HEK293 (cell line): ENCODE measurements at regions not wholly inside any gene's neighbourhood (a gene's known extent, or its start where the extent isn't known, plus 50 kb on each side); places are given as distances from the start of the nearest gene placed in this dataset.

Experiments
- CTCF ChIA-PET: fragments of 350-600 bp; formaldehyde crosslinking; extraction: SDS; loops from one replicate; lab custom pipeline; 2021; ENCODE audit warnings: antibody characterized with exemption; lab: Yijun Ruan, JAX
- POLR2A ChIA-PET: fragments of 300-600 bp; formaldehyde crosslinking; extraction: SDS; loops from one replicate; lab custom pipeline; 2020; ENCODE audit warnings: antibody characterized with exemption, inconsistent platforms; lab: Yijun Ruan, JAX
- H3K27ac ChIP-seq: fragments of 200-500 bp; sonication (Bioruptor generic); 2 replicates; pipeline ENCODE4 v1.5.1; 2014; ENCODE audit warnings: low read depth, low read length, control low read depth, inconsistent platforms; ENCODE audit errors: extremely low read depth
- H3K36me3 ChIP-seq, 2 experiments: fragments of 200-500 bp in 1 of 2; sonication (Bioruptor generic) in 1 of 2; 1 replicate in 1 of 2; 2 replicates in 1 of 2; pipeline ENCODE4 v1.5.1; 2014 to 2017; ENCODE audit warnings: inconsistent platforms in 2 of 2, low read length in 2 of 2; ENCODE audit not compliant: control insufficient read depth in 2 of 2, insufficient read depth in 1 of 2
- H3K4me1 ChIP-seq: fragments of 200-500 bp; sonication (Bioruptor generic); 2 replicates; pipeline ENCODE4 v1.5.1; 2014; ENCODE audit warnings: mild to moderate bottlenecking, low read length, inconsistent platforms; ENCODE audit not compliant: control insufficient read depth, insufficient read depth
- H3K4me3 ChIP-seq: 2 replicates; pipeline ENCODE4 v1.5.1; 2011; ENCODE audit warnings: low read depth, mild to moderate bottlenecking, control low read depth, low read length, moderate library complexity
- H3K9me3 ChIP-seq: fragments of 200-500 bp; sonication (Bioruptor generic); 2 replicates; pipeline ENCODE4 v1.5.1; 2014; ENCODE audit warnings: low read depth, low read length, inconsistent platforms; ENCODE audit not compliant: control insufficient read depth, insufficient read depth
- FEZF1 ChIP-seq: fragments of 450-650 bp; formaldehyde crosslinking; IDR thresholded peaks from 2 replicates; pipeline ENCODE4 v1.5.1; 2016; ENCODE audit warnings: missing biosample characterization, missing genetic modification characterization
- GLI2 ChIP-seq: fragments of 450-650 bp; formaldehyde crosslinking; IDR thresholded peaks from 2 replicates; pipeline ENCODE4; 2017; ENCODE audit warnings: missing biosample characterization, missing genetic modification characterization, low read depth, borderline replicate concordance
- GLIS1 ChIP-seq: fragments of 450-650 bp; formaldehyde crosslinking; IDR thresholded peaks from 2 replicates; pipeline ENCODE4 v1.5.1; 2016; ENCODE audit warnings: missing biosample characterization, missing genetic modification characterization
- PRDM1 ChIP-seq: fragments of 450-650 bp; formaldehyde crosslinking; IDR thresholded peaks from 2 replicates; pipeline ENCODE4; 2016; ENCODE audit warnings: missing biosample characterization, missing genetic modification characterization
- ZBTB48 ChIP-seq: fragments of 450-650 bp; formaldehyde crosslinking; IDR thresholded peaks from 2 replicates; pipeline ENCODE4 v1.5.1; 2016; ENCODE audit warnings: missing biosample characterization, missing genetic modification characterization
- ZBTB7A ChIP-seq: fragments of 450-650 bp; formaldehyde crosslinking; IDR thresholded peaks from 2 replicates; pipeline ENCODE4 v1.5.1; 2016; ENCODE audit warnings: low read depth, missing biosample characterization, missing genetic modification characterization
- ZNF146 ChIP-seq: fragments of 450-650 bp; formaldehyde crosslinking; IDR thresholded peaks from 2 replicates; pipeline ENCODE4 v1.5.1; 2016; ENCODE audit warnings: missing biosample characterization, missing genetic modification characterization
- ZNF157 ChIP-seq: fragments of 450-650 bp; formaldehyde crosslinking; IDR thresholded peaks from 2 replicates; pipeline ENCODE4 v1.5.1; 2016; ENCODE audit warnings: missing biosample characterization, missing genetic modification characterization
- ZNF174 ChIP-seq: fragments of 450-650 bp; formaldehyde crosslinking; IDR thresholded peaks from 2 replicates; pipeline ENCODE4 v1.5.0; 2017; ENCODE audit warnings: missing biosample characterization, mild to moderate bottlenecking, missing genetic modification characterization
- ZNF214 ChIP-seq: fragments of 450-650 bp; formaldehyde crosslinking; IDR thresholded peaks from 2 replicates; pipeline ENCODE4 v1.5.1; 2017; ENCODE audit warnings: missing biosample characterization, mild to moderate bottlenecking, missing genetic modification characterization, borderline replicate concordance
- ZNF248 ChIP-seq: fragments of 450-650 bp; formaldehyde crosslinking; IDR thresholded peaks from 2 replicates; pipeline ENCODE4 v1.5.1; 2017; ENCODE audit warnings: missing biosample characterization, missing genetic modification characterization
- ZNF341 ChIP-seq: fragments of 450-650 bp; formaldehyde crosslinking; IDR thresholded peaks from 2 replicates; pipeline ENCODE4; 2016; ENCODE audit warnings: low read depth, missing biosample characterization, missing genetic modification characterization
- ZNF350 ChIP-seq: fragments of 450-650 bp; formaldehyde crosslinking; IDR thresholded peaks from 2 replicates; pipeline ENCODE4 v1.5.0; 2017; ENCODE audit warnings: missing biosample characterization, mild to moderate bottlenecking, missing genetic modification characterization
- ZNF473 ChIP-seq: fragments of 450-650 bp; formaldehyde crosslinking; IDR thresholded peaks from 2 replicates; pipeline ENCODE4 v1.5.1; 2017; ENCODE audit warnings: missing biosample characterization, missing genetic modification characterization
- ZNF549 ChIP-seq: fragments of 450-650 bp; IDR thresholded peaks from 2 replicates; pipeline ENCODE4 v1.5.1; 2018; ENCODE audit warnings: missing biosample characterization, missing genetic modification characterization, mild to moderate bottlenecking, inconsistent platforms, moderate library complexity
- ZNF561 ChIP-seq: fragments of 450-650 bp; IDR thresholded peaks from 2 replicates; pipeline ENCODE4 v1.5.1; 2018; ENCODE audit warnings: missing biosample characterization, missing genetic modification characterization, borderline replicate concordance
- ZNF596 ChIP-seq: fragments of 450-650 bp; IDR thresholded peaks from 2 replicates; pipeline ENCODE4 v1.5.0; 2018; ENCODE audit warnings: missing biosample characterization, mild to moderate bottlenecking, missing genetic modification characterization, moderate library complexity
- ZNF747 ChIP-seq: fragments of 450-650 bp; formaldehyde crosslinking; IDR thresholded peaks from 2 replicates; pipeline ENCODE4 v1.5.1; 2016; ENCODE audit warnings: missing biosample characterization, missing genetic modification characterization
- ZNF830 ChIP-seq: fragments of 450-650 bp; IDR thresholded peaks from 2 replicates; pipeline ENCODE4 v1.5.0; 2018; ENCODE audit warnings: missing biosample characterization, missing genetic modification characterization, low read depth, mild to moderate bottlenecking, moderate library complexity
- ZSCAN23 ChIP-seq: fragments of 450-650 bp; formaldehyde crosslinking; IDR thresholded peaks from 2 replicates; pipeline ENCODE4 v1.5.1; 2016; ENCODE audit warnings: missing biosample characterization, missing genetic modification characterization
- TF ChIP-seq, protein P1 (sequence below): fragments of 450-650 bp; formaldehyde crosslinking; IDR thresholded peaks from 2 replicates; pipeline ENCODE4 v1.5.1; 2016; ENCODE audit warnings: missing biosample characterization, missing genetic modification characterization
- TF ChIP-seq, protein P2 (sequence below): fragments of 450-650 bp; formaldehyde crosslinking; IDR thresholded peaks from 2 replicates; pipeline ENCODE4 v1.5.1; 2016; ENCODE audit warnings: missing biosample characterization, missing genetic modification characterization
- TF ChIP-seq, protein P3 (sequence below): fragments of 450-650 bp; formaldehyde crosslinking; IDR thresholded peaks from 2 replicates; pipeline ENCODE4 v1.5.1; 2016; ENCODE audit warnings: missing biosample characterization, missing genetic modification characterization
- TF ChIP-seq, protein P4 (sequence below): fragments of 450-650 bp; formaldehyde crosslinking; IDR thresholded peaks from 2 replicates; pipeline ENCODE4 v1.5.1; 2016; ENCODE audit warnings: missing biosample characterization, missing genetic modification characterization
- TF ChIP-seq, protein P5 (sequence below): fragments of 450-650 bp; formaldehyde crosslinking; IDR thresholded peaks from 2 replicates; pipeline ENCODE4 v1.5.1; 2016; ENCODE audit warnings: missing biosample characterization, missing genetic modification characterization

DNA sequence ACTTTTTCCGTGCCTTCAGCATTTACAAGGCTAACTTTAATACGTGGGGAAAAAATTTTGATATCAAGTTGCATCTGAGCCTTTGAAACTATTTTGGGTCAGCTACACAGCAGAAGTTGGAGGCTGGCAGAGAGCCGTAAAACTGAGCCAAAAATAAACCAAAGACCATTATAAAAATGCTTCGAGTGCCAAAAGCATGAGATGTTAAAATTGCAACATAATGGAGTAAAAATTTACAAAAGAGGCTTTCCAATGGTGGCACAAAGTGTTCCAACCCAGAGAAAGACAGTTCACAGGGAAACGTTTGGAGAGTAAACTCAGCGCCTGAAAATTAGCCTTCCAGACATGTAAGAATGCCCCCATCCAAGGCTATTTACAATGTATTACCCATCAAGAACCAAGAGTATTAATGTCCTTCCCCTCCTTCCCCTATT is 190.3 kb downstream of the TLE1 start:
- POLR2A ChIA-PET, result no interaction called here
- TF ChIP-seq ZBTB48 (tag by site-specific recombination) (no peak), ZNF350 (no peak), ZSCAN23 (no peak), GLI2 (tag by site-specific recombination) (no peak), GLIS1 (tag by site-specific recombination) (no peak), ZNF157 (tag by site-specific recombination) (no peak), FEZF1 (tag by site-specific recombination) (no peak)
- TF ChIP-seq, protein P1, sequence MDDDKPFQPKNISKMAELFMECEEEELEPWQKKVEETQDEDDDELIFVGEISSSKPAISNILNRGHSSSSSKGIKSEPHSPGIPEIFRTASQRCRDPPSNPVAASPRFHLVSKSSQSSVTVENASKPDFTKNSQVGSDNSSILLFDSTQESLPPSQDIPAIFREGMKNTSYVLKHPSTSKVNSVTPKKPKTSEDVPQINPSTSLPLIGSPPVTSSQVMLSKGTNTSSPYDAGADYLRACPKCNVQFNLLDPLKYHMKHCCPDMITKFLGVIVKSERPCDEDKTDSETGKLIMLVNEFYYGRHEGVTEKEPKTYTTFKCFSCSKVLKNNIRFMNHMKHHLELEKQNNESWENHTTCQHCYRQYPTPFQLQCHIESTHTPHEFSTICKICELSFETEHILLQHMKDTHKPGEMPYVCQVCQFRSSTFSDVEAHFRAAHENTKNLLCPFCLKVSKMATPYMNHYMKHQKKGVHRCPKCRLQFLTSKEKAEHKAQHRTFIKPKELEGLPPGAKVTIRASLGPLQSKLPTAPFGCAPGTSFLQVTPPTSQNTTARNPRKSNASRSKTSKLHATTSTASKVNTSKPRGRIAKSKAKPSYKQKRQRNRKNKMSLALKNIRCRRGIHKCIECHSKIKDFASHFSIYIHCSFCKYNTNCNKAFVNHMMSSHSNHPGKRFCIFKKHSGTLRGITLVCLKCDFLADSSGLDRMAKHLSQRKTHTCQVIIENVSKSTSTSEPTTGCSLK (tag by site-specific recombination), result no peak
- TF ChIP-seq, protein P2, sequence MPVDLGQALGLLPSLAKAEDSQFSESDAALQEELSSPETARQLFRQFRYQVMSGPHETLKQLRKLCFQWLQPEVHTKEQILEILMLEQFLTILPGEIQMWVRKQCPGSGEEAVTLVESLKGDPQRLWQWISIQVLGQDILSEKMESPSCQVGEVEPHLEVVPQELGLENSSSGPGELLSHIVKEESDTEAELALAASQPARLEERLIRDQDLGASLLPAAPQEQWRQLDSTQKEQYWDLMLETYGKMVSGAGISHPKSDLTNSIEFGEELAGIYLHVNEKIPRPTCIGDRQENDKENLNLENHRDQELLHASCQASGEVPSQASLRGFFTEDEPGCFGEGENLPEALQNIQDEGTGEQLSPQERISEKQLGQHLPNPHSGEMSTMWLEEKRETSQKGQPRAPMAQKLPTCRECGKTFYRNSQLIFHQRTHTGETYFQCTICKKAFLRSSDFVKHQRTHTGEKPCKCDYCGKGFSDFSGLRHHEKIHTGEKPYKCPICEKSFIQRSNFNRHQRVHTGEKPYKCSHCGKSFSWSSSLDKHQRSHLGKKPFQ (tag by site-specific recombination), result no peak
- TF ChIP-seq, all 188 proteins: peak for 0
- H3K27ac ChIP-seq, result no peak overlapping the region
- no peaks in the 10 kb centered on the region for H3K4me1 ChIP-seq
- H3K36me3 ChIP-seq, result no peaks in the 10 kb centered on the region
- H3K4me3 ChIP-seq, result no peak overlapping the region
- H3K9me3 ChIP-seq, result no peaks in the 10 kb centered on the region
- CTCF ChIA-PET, result interaction anchor here (0.7 kb wide), 1 partner anchor 570 kb away, joined by 3 read pairs; no protein-coding TSS in a partner anchor

DNA sequence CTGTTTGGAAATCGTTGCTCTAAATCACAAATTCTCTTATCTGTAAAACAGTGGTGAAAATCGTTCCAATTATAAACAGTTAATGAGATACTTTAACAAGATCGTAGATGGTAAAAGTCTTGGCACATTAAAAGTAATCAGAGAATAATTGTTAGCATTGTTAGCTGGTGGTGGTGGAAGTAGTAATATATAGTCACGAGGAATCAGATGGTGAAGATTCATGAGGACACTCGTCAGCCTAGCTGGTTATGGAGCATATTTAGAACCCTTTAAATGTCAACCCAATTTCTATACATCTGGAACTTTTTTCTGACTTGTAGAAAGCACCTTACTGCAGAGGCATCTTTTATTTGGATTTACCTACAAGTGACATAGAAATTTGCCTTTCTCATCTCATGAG is 190.8 kb downstream of the TLE1 start:
- H3K4me3 ChIP-seq, result no peak overlapping the region
- H3K9me3 ChIP-seq, result no peaks in the 10 kb centered on the region
- no peaks in the 10 kb centered on the region for H3K4me1 ChIP-seq
- TF ChIP-seq ZNF549 (tag by site-specific recombination) (no peak), ZNF174 (tag by site-specific recombination) (no peak), ZNF747 (tag by site-specific recombination) (no peak), PRDM1 (no peak), ZNF561 (tag by site-specific recombination) (no peak), ZNF214 (tag by site-specific recombination) (no peak), ZBTB7A (no peak), FEZF1 (tag by site-specific recombination) (no peak)
- TF ChIP-seq, protein P3, sequence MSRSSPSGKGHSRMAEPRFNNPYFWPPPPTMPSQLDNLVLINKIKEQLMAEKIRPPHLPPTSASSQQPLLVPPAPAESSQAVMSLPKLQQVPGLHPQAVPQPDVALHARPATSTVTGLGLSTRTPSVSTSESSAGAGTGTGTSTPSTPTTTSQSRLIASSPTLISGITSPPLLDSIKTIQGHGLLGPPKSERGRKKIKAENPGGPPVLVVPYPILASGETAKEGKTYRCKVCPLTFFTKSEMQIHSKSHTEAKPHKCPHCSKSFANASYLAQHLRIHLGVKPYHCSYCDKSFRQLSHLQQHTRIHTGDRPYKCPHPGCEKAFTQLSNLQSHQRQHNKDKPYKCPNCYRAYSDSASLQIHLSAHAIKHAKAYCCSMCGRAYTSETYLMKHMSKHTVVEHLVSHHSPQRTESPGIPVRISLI, result no peak
- no peaks in the 10 kb centered on the region for H3K36me3 ChIP-seq
- ChIA-PET POLR2A (no interaction called here), CTCF (interaction anchor here (0.7 kb wide), 1 partner anchor 571 kb away, joined by 3 read pairs; no protein-coding TSS in a partner anchor)
- H3K27ac ChIP-seq, result no peak overlapping the region

DNA sequence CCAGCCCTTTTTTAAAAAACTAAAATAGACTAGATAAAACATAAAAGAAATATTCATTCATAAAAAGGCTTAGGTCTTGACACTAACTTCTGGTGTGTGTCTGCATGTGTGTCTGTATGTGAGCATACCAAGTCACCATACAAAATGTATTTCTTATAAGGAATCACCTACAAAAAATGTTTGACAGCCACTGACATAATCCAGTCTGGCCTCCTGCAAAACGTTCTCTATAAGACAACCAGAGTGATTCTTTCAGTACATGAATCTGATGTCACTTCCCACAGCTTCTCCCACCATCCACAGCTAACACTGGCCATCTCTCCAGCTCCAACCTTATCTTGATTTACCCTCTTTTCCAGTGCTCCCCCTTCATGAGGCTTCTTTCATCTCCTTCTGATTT is 192.3 kb downstream of the TLE1 start:
- 0 out of 2 replicates have a peak, but pooled peaks cover 4% of the 10 kb centered on the region for H3K4me1 ChIP-seq
- no peaks in the 10 kb centered on the region for H3K36me3 ChIP-seq
- H3K9me3 ChIP-seq, result no peaks in the 10 kb centered on the region
- H3K27ac ChIP-seq, result no peak overlapping the region
- ChIA-PET POLR2A (no interaction called here), CTCF (no interaction called here)
- no peak overlapping the region for H3K4me3 ChIP-seq
- no peak for TF ChIP-seq ZNF341 (tag by site-specific recombination)
- no peak for TF ChIP-seq ZNF473
- no peak for TF ChIP-seq ZNF830 (tag by site-specific recombination)
- no peak for TF ChIP-seq ZSCAN23
- no peak for TF ChIP-seq ZNF248 (tag by site-specific recombination)
- TF ChIP-seq, protein P4, sequence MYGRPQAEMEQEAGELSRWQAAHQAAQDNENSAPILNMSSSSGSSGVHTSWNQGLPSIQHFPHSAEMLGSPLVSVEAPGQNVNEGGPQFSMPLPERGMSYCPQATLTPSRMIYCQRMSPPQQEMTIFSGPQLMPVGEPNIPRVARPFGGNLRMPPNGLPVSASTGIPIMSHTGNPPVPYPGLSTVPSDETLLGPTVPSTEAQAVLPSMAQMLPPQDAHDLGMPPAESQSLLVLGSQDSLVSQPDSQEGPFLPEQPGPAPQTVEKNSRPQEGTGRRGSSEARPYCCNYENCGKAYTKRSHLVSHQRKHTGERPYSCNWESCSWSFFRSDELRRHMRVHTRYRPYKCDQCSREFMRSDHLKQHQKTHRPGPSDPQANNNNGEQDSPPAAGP (tag by site-specific recombination), result no peak
- no peak for TF ChIP-seq ZNF596
- TF ChIP-seq ZBTB7A, result no peak
- TF ChIP-seq, protein P5, sequence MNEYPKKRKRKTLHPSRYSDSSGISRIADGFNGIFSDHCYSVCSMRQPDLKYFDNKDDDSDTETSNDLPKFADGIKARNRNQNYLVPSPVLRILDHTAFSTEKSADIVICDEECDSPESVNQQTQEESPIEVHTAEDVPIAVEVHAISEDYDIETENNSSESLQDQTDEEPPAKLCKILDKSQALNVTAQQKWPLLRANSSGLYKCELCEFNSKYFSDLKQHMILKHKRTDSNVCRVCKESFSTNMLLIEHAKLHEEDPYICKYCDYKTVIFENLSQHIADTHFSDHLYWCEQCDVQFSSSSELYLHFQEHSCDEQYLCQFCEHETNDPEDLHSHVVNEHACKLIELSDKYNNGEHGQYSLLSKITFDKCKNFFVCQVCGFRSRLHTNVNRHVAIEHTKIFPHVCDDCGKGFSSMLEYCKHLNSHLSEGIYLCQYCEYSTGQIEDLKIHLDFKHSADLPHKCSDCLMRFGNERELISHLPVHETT, result no peak
- TF ChIP-seq ZNF146 (tag by site-specific recombination), result no peak
